K562 (cell line): ENCODE measurements at regions not wholly inside any gene's neighbourhood (a gene's known extent, or its start where the extent isn't known, plus 50 kb on each side); places are given as distances from the start of the nearest gene placed in this dataset.

Experiments used
- ATAC-seq: fragments of 200-7000 bp; cut with Tn5 transposase; 3 replicates; pipeline ENCODE4 v1.9.1; 2020; ENCODE audit warnings: moderate library complexity
- BruUV-seq: library from RNA; stranded (reverse); fragments of 400-500 nt; replicated peaks from 2 replicates; lab custom pipeline; 2021; lab: Mats Ljungman, UMichigan
- CTCF ChIA-PET: fragments of 300-600 bp; formaldehyde crosslinking; extraction: SDS; loops from one replicate; lab custom pipeline; 2021; ENCODE audit warnings: low intra/inter-chr PET ratio; lab: Yijun Ruan, JAX
- POLR2A ChIA-PET: fragments of 300-600, 350-650 bp; sonication (Branson Sonifier 250); formaldehyde crosslinking; extraction: SDS; loops from one replicate; lab custom pipeline; 2021; ENCODE audit warnings: antibody characterized with exemption, inconsistent platforms; lab: Yijun Ruan, JAX
- DNase-seq, 4 experiments: peaks; one replicate each; pipeline versions ENCODE4 v3.0.0 to v3.0.0-alpha.2; 2011 to 2018; ENCODE audit warnings: low spot score in 3 of 4, mixed read lengths in 3 of 4; ENCODE audit errors: extremely low read depth in 1 of 4
- FAIRE-seq: peaks from 2 replicates; lab custom pipeline; 2011; peaks lifted over from hg19 to GRCh38; lab: Jason Lieb, UNC
- H2AFZ ChIP-seq: 2 replicates; pipeline ENCODE4 v1.6.0; 2011; ENCODE audit warnings: low read depth, low read length, control low read depth, inconsistent platforms
- H3K27ac ChIP-seq: fragments of 200-600 bp; 3 replicates; pipeline ENCODE4 v1.8.0; 2011; ENCODE audit warnings: low read depth, mild to moderate bottlenecking, control low read depth, inconsistent platforms, low read length, moderate library complexity, mixed read lengths; ENCODE audit errors: extremely low read depth
- H3K27me3 ChIP-seq, 2 experiments: fragments of 300-600 bp in 1 of 2; 2 replicates in 1 of 2; 3 replicates in 1 of 2; pipeline versions ENCODE4 v1.6.0 to v1.8.0; 2011; ENCODE audit warnings: inconsistent platforms in 2 of 2, low read length in 2 of 2, mild to moderate bottlenecking in 1 of 2, mixed read lengths in 1 of 2, moderate library complexity in 1 of 2; ENCODE audit not compliant: control insufficient read depth in 2 of 2, insufficient read depth in 2 of 2
- H3K36me3 ChIP-seq: fragments of 300-600 bp; 3 replicates; pipeline ENCODE4 v1.8.0; 2011; ENCODE audit warnings: mild to moderate bottlenecking, low read length, inconsistent platforms; ENCODE audit not compliant: control insufficient read depth, insufficient read depth
- H3K4me1 ChIP-seq, 2 experiments: fragments of 200-600 bp in 1 of 2; replicated peaks in 1 of 2; 2 replicates in 1 of 2; 3 replicates in 1 of 2; pipeline versions ENCODE4 v1.5.1 to v1.8.0; 2011; ENCODE audit warnings: inconsistent platforms in 2 of 2, low read length in 2 of 2, mild to moderate bottlenecking in 1 of 2, mixed read lengths in 1 of 2, moderate library complexity in 1 of 2; ENCODE audit not compliant: control insufficient read depth in 2 of 2, insufficient read depth in 2 of 2
- H3K4me2 ChIP-seq: 2 replicates; pipeline ENCODE4 v1.6.1; 2011; ENCODE audit warnings: low read length, control low read depth, inconsistent platforms, mixed read lengths; ENCODE audit not compliant: insufficient read depth
- H3K4me3 ChIP-seq: fragments of 200-600 bp; sonication (generic), shearing (Covaris generic); 2 replicates; pipeline ENCODE4 v1.5.1; 2016; ENCODE audit warnings: control low read depth, inconsistent platforms
- H3K79me2 ChIP-seq: fragments of 200-600 bp; 3 replicates; pipeline ENCODE4 v1.8.0; 2011; ENCODE audit warnings: low read length, inconsistent platforms; ENCODE audit not compliant: control insufficient read depth, insufficient read depth
- H3K9ac ChIP-seq, 2 experiments: 2 replicates each; pipeline versions ENCODE4 v1.6.0 to v1.6.1; 2011; ENCODE audit warnings: low read depth in 2 of 2, low read length in 2 of 2, control low read depth in 1 of 2, inconsistent platforms in 1 of 2, mild to moderate bottlenecking in 1 of 2, mixed read lengths in 1 of 2; ENCODE audit not compliant: insufficient read depth in 1 of 2
- H3K9me1 ChIP-seq: one replicate; pipeline ENCODE4 v1.6.0; 2011; ENCODE audit warnings: inconsistent platforms, mild to moderate bottlenecking, low read length, moderate library complexity; ENCODE audit not compliant: control insufficient read depth, insufficient read depth
- H3K9me3 ChIP-seq: replicated peaks from 2 replicates; pipeline ENCODE4 v1.5.1; 2011; ENCODE audit warnings: low read depth, low read length, inconsistent platforms; ENCODE audit not compliant: control insufficient read depth, insufficient read depth
- H4K20me1 ChIP-seq: replicated peaks from 2 replicates; pipeline ENCODE4 v1.6.1; 2011; ENCODE audit warnings: low read length, inconsistent platforms, mixed read lengths; ENCODE audit not compliant: control insufficient read depth, insufficient read depth
- BRF1 ChIP-seq: IDR thresholded peaks from 3 replicates; pipeline ENCODE4 v1.6.1; 2011; ENCODE audit warnings: borderline replicate concordance, mild to moderate bottlenecking; ENCODE audit not compliant: insufficient read length; ENCODE audit errors: extremely low read depth
- ERF ChIP-seq: fragments of 450-650 bp; formaldehyde crosslinking; IDR thresholded peaks from 2 replicates; pipeline ENCODE4 v1.4.0; 2020; ENCODE audit warnings: mild to moderate bottlenecking, mixed read lengths
- EZH2 ChIP-seq: IDR thresholded peaks from 2 replicates; pipeline ENCODE4 v1.6.1; 2012; ENCODE audit warnings: low read depth, mild to moderate bottlenecking, inconsistent platforms, low read length, borderline replicate concordance
- MXI1 ChIP-seq: IDR thresholded peaks from 2 replicates; pipeline ENCODE4 v1.6.1; 2011; ENCODE audit warnings: low read depth, mild to moderate bottlenecking, improper control_type of control experiment, low read length
- SIN3B ChIP-seq: fragments of 450-650 bp; IDR thresholded peaks from 2 replicates; pipeline ENCODE4 v1.6.1; 2017; ENCODE audit warnings: low read depth, mild to moderate bottlenecking, moderate library complexity
- SNIP1 ChIP-seq: fragments of 450-650 bp; IDR thresholded peaks from 2 replicates; pipeline ENCODE4 v1.7.1; 2017; ENCODE audit warnings: low read depth, mild to moderate bottlenecking
- ZBTB7A ChIP-seq: IDR thresholded peaks from 2 replicates; pipeline ENCODE4 v1.6.1; 2011; ENCODE audit warnings: low read depth, mild to moderate bottlenecking, low read length, moderate library complexity, borderline replicate concordance; ENCODE audit not compliant: control insufficient read depth
- ZC3H4 ChIP-seq: sonication (generic); formaldehyde crosslinking; IDR thresholded peaks from 2 replicates; pipeline ENCODE4 v1.9.0; 2021; ENCODE audit warnings: missing genetic modification reagents, borderline replicate concordance
- ZNF586 ChIP-seq: fragments of 450-650 bp; formaldehyde crosslinking; conservative IDR thresholded peaks from 2 replicates; pipeline ENCODE4 v1.4.0; 2020; ENCODE audit warnings: mild to moderate bottlenecking, moderate library complexity
- WGBS: fragments of 100-300 bp; shearing (Covaris generic); methylation state at CpG from one replicate; pipeline ENCODE4 v1.1.6; 2016; ENCODE audit warnings: low coverage, mixed read lengths; ENCODE audit not compliant: insufficient coverage; ENCODE audit errors: missing lambda C conversion rate; 5-methylcytosine and 5-hydroxymethylcytosine counted together
- in situ Hi-C: fragments of 300-500 bp; cut with MboI; formaldehyde crosslinking; loops from 4 replicates; pipeline ENCODE4 v1.15.0; 2018; ENCODE audit warnings: inconsistent platforms, mixed read lengths
- intact Hi-C: fragments of 100-400 bp; cut with micrococcal nuclease; formaldehyde crosslinking; loops from 2 replicates; pipeline ENCODE4 v1.14.2; 2022
- TF ChIP-seq, protein P1 (sequence below): fragments of 450-650 bp; IDR thresholded peaks from 2 replicates; pipeline ENCODE4 v1.6.1; 2016; ENCODE audit warnings: mild to moderate bottlenecking, moderate library complexity
- TF ChIP-seq, protein P2 (sequence below): fragments of 450-650 bp; formaldehyde crosslinking; IDR thresholded peaks from 2 replicates; pipeline ENCODE4 v1.4.0; 2020; ENCODE audit warnings: mild to moderate bottlenecking, moderate library complexity

- WGBS = 0% methylated on average over 1 of the region's 1 CpG
- CTCF ChIA-PET = no interaction called here
- H3K27ac ChIP-seq = no peak overlapping the region
- H3K9me3 ChIP-seq = no peaks in the 10 kb centered on the region; the same call in 1 of the 2 replicates
- H3K9me1 ChIP-seq = no peaks in the 10 kb centered on the region
- no TSS peak for BruUV-seq
- no peak for FAIRE-seq
- no peak for ATAC-seq
- H3K4me3 ChIP-seq = no peak overlapping the region
- no peak overlapping the region for H3K4me2 ChIP-seq
- H3K79me2 ChIP-seq = no peaks in the 10 kb centered on the region
- H2AFZ ChIP-seq = no peak overlapping the region
- no peak for DNase-seq
- H3K9ac ChIP-seq = no peak overlapping the region
- no peaks in the 10 kb centered on the region for H3K36me3 ChIP-seq
- no peaks in the 10 kb centered on the region for H4K20me1 ChIP-seq
- no peaks in the 10 kb centered on the region for H3K4me1 ChIP-seq
- in situ Hi-C loops = no loop called here
- POLR2A ChIA-PET = no interaction called here
- intact Hi-C loops = no loop called here
- no peaks in the 10 kb centered on the region for H3K27me3 ChIP-seq
- TF ChIP-seq SIN3B (no peak), EZH2 (no peak), ZNF586 (CRISPR knock-in tag) (no peak), ERF (CRISPR knock-in tag) (no peak), SNIP1 (no peak), ZC3H4 (CRISPR knock-in tag) (no peak), ZBTB7A (no peak), MXI1 (no peak), BRF1 (no peak)
- TF ChIP-seq, protein P1, sequence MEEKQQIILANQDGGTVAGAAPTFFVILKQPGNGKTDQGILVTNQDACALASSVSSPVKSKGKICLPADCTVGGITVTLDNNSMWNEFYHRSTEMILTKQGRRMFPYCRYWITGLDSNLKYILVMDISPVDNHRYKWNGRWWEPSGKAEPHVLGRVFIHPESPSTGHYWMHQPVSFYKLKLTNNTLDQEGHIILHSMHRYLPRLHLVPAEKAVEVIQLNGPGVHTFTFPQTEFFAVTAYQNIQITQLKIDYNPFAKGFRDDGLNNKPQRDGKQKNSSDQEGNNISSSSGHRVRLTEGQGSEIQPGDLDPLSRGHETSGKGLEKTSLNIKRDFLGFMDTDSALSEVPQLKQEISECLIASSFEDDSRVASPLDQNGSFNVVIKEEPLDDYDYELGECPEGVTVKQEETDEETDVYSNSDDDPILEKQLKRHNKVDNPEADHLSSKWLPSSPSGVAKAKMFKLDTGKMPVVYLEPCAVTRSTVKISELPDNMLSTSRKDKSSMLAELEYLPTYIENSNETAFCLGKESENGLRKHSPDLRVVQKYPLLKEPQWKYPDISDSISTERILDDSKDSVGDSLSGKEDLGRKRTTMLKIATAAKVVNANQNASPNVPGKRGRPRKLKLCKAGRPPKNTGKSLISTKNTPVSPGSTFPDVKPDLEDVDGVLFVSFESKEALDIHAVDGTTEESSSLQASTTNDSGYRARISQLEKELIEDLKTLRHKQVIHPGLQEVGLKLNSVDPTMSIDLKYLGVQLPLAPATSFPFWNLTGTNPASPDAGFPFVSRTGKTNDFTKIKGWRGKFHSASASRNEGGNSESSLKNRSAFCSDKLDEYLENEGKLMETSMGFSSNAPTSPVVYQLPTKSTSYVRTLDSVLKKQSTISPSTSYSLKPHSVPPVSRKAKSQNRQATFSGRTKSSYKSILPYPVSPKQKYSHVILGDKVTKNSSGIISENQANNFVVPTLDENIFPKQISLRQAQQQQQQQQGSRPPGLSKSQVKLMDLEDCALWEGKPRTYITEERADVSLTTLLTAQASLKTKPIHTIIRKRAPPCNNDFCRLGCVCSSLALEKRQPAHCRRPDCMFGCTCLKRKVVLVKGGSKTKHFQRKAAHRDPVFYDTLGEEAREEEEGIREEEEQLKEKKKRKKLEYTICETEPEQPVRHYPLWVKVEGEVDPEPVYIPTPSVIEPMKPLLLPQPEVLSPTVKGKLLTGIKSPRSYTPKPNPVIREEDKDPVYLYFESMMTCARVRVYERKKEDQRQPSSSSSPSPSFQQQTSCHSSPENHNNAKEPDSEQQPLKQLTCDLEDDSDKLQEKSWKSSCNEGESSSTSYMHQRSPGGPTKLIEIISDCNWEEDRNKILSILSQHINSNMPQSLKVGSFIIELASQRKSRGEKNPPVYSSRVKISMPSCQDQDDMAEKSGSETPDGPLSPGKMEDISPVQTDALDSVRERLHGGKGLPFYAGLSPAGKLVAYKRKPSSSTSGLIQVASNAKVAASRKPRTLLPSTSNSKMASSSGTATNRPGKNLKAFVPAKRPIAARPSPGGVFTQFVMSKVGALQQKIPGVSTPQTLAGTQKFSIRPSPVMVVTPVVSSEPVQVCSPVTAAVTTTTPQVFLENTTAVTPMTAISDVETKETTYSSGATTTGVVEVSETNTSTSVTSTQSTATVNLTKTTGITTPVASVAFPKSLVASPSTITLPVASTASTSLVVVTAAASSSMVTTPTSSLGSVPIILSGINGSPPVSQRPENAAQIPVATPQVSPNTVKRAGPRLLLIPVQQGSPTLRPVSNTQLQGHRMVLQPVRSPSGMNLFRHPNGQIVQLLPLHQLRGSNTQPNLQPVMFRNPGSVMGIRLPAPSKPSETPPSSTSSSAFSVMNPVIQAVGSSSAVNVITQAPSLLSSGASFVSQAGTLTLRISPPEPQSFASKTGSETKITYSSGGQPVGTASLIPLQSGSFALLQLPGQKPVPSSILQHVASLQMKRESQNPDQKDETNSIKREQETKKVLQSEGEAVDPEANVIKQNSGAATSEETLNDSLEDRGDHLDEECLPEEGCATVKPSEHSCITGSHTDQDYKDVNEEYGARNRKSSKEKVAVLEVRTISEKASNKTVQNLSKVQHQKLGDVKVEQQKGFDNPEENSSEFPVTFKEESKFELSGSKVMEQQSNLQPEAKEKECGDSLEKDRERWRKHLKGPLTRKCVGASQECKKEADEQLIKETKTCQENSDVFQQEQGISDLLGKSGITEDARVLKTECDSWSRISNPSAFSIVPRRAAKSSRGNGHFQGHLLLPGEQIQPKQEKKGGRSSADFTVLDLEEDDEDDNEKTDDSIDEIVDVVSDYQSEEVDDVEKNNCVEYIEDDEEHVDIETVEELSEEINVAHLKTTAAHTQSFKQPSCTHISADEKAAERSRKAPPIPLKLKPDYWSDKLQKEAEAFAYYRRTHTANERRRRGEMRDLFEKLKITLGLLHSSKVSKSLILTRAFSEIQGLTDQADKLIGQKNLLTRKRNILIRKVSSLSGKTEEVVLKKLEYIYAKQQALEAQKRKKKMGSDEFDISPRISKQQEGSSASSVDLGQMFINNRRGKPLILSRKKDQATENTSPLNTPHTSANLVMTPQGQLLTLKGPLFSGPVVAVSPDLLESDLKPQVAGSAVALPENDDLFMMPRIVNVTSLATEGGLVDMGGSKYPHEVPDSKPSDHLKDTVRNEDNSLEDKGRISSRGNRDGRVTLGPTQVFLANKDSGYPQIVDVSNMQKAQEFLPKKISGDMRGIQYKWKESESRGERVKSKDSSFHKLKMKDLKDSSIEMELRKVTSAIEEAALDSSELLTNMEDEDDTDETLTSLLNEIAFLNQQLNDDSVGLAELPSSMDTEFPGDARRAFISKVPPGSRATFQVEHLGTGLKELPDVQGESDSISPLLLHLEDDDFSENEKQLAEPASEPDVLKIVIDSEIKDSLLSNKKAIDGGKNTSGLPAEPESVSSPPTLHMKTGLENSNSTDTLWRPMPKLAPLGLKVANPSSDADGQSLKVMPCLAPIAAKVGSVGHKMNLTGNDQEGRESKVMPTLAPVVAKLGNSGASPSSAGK = no peak
- TF ChIP-seq, protein P2, sequence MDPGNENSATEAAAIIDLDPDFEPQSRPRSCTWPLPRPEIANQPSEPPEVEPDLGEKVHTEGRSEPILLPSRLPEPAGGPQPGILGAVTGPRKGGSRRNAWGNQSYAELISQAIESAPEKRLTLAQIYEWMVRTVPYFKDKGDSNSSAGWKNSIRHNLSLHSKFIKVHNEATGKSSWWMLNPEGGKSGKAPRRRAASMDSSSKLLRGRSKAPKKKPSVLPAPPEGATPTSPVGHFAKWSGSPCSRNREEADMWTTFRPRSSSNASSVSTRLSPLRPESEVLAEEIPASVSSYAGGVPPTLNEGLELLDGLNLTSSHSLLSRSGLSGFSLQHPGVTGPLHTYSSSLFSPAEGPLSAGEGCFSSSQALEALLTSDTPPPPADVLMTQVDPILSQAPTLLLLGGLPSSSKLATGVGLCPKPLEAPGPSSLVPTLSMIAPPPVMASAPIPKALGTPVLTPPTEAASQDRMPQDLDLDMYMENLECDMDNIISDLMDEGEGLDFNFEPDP = no peak
Measured at GRCh38 chr4:97394653-97395052, 748.6 kb downstream of the STPG2 start.
